Kidney (tissue), 13 donors: ENCODE measurements at regions not wholly inside any gene's neighbourhood (a gene's known extent, or its start where the extent isn't known, plus 50 kb on each side); places are given as distances from the start of the nearest gene placed in this dataset.
A peak's percentile ranks its signal among the peaks of the same experiment; 100 is the strongest.

ENCODE experiments used
- DNase-seq, 5 donors: peaks; one replicate each; pipeline ENCODE4 v3.0.0-alpha.2; 2013 to 2020
- FAIRE-seq: peaks from 2 replicates; lab custom pipeline; 2012; peaks lifted over from hg19 to GRCh38; lab: Jason Lieb, UNC
- H3K27ac ChIP-seq, 2 donors: one replicate each; pipeline ENCODE4 v1.7.0; 2013; ENCODE audit warnings: low read depth in 2 of 2, low read length in 2 of 2, inconsistent platforms in 1 of 2
- H3K27me3 ChIP-seq: one replicate; pipeline ENCODE4 v1.7.1; 2013; ENCODE audit warnings: low read length, inconsistent platforms; ENCODE audit not compliant: control insufficient read depth, insufficient read depth
- H3K36me3 ChIP-seq, 3 donors: one replicate each; pipeline versions ENCODE4 v1.7.0 to v1.7.1; 2013; ENCODE audit warnings: low read length in 3 of 3, control low read depth in 1 of 3, inconsistent platforms in 1 of 3; ENCODE audit not compliant: insufficient read depth in 3 of 3, control insufficient read depth in 2 of 3
- H3K4me1 ChIP-seq, 3 donors: one replicate each; pipeline versions ENCODE4 v1.7.0 to v1.7.1; 2013; ENCODE audit warnings: low read length in 3 of 3, inconsistent platforms in 1 of 3, low read depth in 1 of 3; ENCODE audit not compliant: control insufficient read depth in 2 of 3, insufficient read depth in 2 of 3
- H3K4me3 ChIP-seq, 3 donors: one replicate each; pipeline versions ENCODE4 v1.7.0 to v1.8.1; 2013; ENCODE audit warnings: low read length in 3 of 3, control low read depth in 1 of 3, inconsistent platforms in 1 of 3
- H3K9ac ChIP-seq, 3 donors: one replicate each; pipeline versions ENCODE4 v1.7.0 to v1.7.1; 2013; ENCODE audit warnings: low read length in 3 of 3, control low read depth in 1 of 3, inconsistent platforms in 1 of 3
- H3K9me3 ChIP-seq, 3 donors: one replicate each; pipeline versions ENCODE4 v1.7.0 to v1.7.1; 2013; ENCODE audit warnings: low read length in 3 of 3, control low read depth in 1 of 3, inconsistent platforms in 1 of 3; ENCODE audit not compliant: control insufficient read depth in 2 of 3, insufficient read depth in 1 of 3
- intact Hi-C: fragments of 100-400 bp; cut with DNase I; formaldehyde crosslinking; loops from one replicate; pipeline ENCODE4 v1.11.1; 2022
- TF ChIP-seq, protein P1 (sequence below): IDR thresholded peaks from 3 replicates; pipeline ENCODE4 v1.5.1; 2012; ENCODE audit warnings: mild to moderate bottlenecking, moderate library complexity, borderline replicate concordance; ENCODE audit not compliant: insufficient read depth; ENCODE audit errors: extremely low read depth
- donor health status: control.
- donor health status: control.
- donor health status: control.
- donor health status: control.
- donor health status: control.
- donor health status: DM: yes; HTN: yes; CAD: no.
- donor health status: Normal renal cell carcinoma (clear cell type).

DNA sequence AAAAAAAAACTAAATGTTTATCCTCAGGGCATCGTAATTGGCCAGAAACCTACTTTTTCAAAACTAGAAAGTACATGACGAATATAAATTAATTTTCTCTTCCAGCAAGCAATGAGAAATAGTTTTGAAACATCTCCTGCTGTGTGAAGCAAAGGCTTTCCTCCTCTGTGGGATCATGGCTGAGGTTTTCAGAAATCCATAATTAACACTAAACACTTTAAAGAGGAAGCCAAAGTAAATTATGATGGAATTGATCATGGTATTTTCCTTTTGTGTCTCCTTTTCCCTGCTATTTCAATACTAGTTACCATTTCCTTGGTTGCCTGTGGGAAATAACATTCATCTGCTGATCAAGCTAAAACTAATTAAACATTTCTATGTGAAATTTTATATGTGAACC lies 1413.8 kb upstream of the PCDH20 start:
- H3K9me3 ChIP-seq, result no peaks in the 10 kb centered on the region
- no peak overlapping the region for H3K9ac ChIP-seq
- H3K27ac ChIP-seq, result no peak overlapping the region
- TF ChIP-seq, protein P1, sequence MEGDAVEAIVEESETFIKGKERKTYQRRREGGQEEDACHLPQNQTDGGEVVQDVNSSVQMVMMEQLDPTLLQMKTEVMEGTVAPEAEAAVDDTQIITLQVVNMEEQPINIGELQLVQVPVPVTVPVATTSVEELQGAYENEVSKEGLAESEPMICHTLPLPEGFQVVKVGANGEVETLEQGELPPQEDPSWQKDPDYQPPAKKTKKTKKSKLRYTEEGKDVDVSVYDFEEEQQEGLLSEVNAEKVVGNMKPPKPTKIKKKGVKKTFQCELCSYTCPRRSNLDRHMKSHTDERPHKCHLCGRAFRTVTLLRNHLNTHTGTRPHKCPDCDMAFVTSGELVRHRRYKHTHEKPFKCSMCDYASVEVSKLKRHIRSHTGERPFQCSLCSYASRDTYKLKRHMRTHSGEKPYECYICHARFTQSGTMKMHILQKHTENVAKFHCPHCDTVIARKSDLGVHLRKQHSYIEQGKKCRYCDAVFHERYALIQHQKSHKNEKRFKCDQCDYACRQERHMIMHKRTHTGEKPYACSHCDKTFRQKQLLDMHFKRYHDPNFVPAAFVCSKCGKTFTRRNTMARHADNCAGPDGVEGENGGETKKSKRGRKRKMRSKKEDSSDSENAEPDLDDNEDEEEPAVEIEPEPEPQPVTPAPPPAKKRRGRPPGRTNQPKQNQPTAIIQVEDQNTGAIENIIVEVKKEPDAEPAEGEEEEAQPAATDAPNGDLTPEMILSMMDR, result no peak
- FAIRE-seq (no peak), DNase-seq (no peak)
- H3K36me3 ChIP-seq, result no peaks in the 10 kb centered on the region
- no peak overlapping the region for H3K4me3 ChIP-seq
- H3K4me1 ChIP-seq, result no peaks in the 10 kb centered on the region
- intact Hi-C loops, result no loop called here
- no peaks in the 10 kb centered on the region for H3K27me3 ChIP-seq

GRCh38 chr13:62799931-62800436 lies 1384.3 kb upstream of the PCDH20 start:
- Histone ChIP-seq H3K36me3 (no peaks in the 10 kb centered on the region), H3K4me1 (no peaks in the 10 kb centered on the region), H3K9ac (no peak overlapping the region), H3K4me3 (no peak overlapping the region), H3K9me3 (no peaks in the 10 kb centered on the region), H3K27me3 (no peaks in the 10 kb centered on the region), H3K27ac (no peak overlapping the region)
- TF ChIP-seq, protein P1, result no peak
- intact Hi-C loops, result no loop called here
- FAIRE-seq (no peak), DNase-seq (peak in 1 of 5 donors; percentile 43)

- intact Hi-C loops, result no loop called here
- Histone ChIP-seq H3K4me3 (no peak overlapping the region), H3K9me3 (no peaks in the 10 kb centered on the region), H3K4me1 (no peaks in the 10 kb centered on the region), H3K27ac (no peak overlapping the region), H3K27me3 (no peaks in the 10 kb centered on the region), H3K9ac (no peak overlapping the region), H3K36me3 (no peaks in the 10 kb centered on the region)
- FAIRE-seq (no peak), DNase-seq (peak in 1 of 5 donors; percentile 31)
- TF ChIP-seq, protein P1, result no peak
These were observed 1383.4 kb upstream of the PCDH20 start for GRCh38 chr13:62799038-62799535.

GRCh38 chr13:62793850-62794249 lies 1378.2 kb upstream of the PCDH20 start:
- intact Hi-C loops, result no loop called here
- TF ChIP-seq, protein P1, result no peak
- FAIRE-seq, result no peak

More at GRCh38 chr13:62793850-62794249, 1378.2 kb upstream of the PCDH20 start:
- H3K9me3 ChIP-seq, result no peaks in the 10 kb centered on the region
- no peaks in the 10 kb centered on the region for H3K36me3 ChIP-seq
- no peak overlapping the region for H3K4me3 ChIP-seq
- no peak overlapping the region for H3K27ac ChIP-seq
- no peaks in the 10 kb centered on the region for H3K27me3 ChIP-seq
- DNase-seq, result no peak
- H3K4me1 ChIP-seq, result no peaks in the 10 kb centered on the region
- H3K9ac ChIP-seq, result no peak overlapping the region
